SK-N-SH treated with all-trans-retinoic acid at 6 μM for 48 hours (cell line): ENCODE measurements at regions not wholly inside any gene's neighbourhood (a gene's known extent, or its start where the extent isn't known, plus 50 kb on each side); places are given as distances from the start of the nearest gene placed in this dataset.

ENCODE experiments used
- ATAC-seq: fragments of 200-7000 bp; cut with Tn5 transposase; 3 replicates; pipeline ENCODE4 v1.9.1; 2020; ENCODE audit warnings: mild to moderate bottlenecking, moderate library complexity
- ARNTL ChIP-seq: fragments of 450-650 bp; formaldehyde crosslinking; IDR thresholded peaks from 2 replicates; pipeline ENCODE4 v1.5.0; 2020; ENCODE audit warnings: low read depth, mild to moderate bottlenecking, moderate library complexity, borderline replicate concordance
- CREB5 ChIP-seq: fragments of 250-450 bp; sonication (Bioruptor Pico); IDR thresholded peaks from 2 replicates; pipeline ENCODE4 v1.5.1; 2020; ENCODE audit warnings: low read depth, mild to moderate bottlenecking, moderate library complexity
- CSDC2 ChIP-seq: fragments of 250-450 bp; sonication (Bioruptor Pico); IDR thresholded peaks from 2 replicates; pipeline ENCODE4 v1.5.0; 2020; ENCODE audit warnings: mild to moderate bottlenecking, moderate library complexity
- ESRRG ChIP-seq: fragments of 250-450 bp; sonication (Bioruptor Pico); IDR thresholded peaks from 2 replicates; pipeline ENCODE4 v1.6.1; 2021; ENCODE audit warnings: mild to moderate bottlenecking
- GLIS3 ChIP-seq: fragments of 250-450 bp; sonication (Bioruptor Pico); IDR thresholded peaks from 2 replicates; pipeline ENCODE4 v1.5.0; 2020; ENCODE audit warnings: mild to moderate bottlenecking, moderate library complexity
- OSR1 ChIP-seq: fragments of 250-450 bp; sonication (Bioruptor Pico); IDR thresholded peaks from 2 replicates; pipeline ENCODE4 v1.8.0; 2022; ENCODE audit warnings: moderate library complexity, mild to moderate bottlenecking, inconsistent platforms
- PPARA ChIP-seq: fragments of 250-450 bp; sonication (Bioruptor Pico); IDR thresholded peaks from 2 replicates; pipeline ENCODE4 v1.5.0; 2020; ENCODE audit warnings: mild to moderate bottlenecking, borderline replicate concordance
- RARB ChIP-seq: fragments of 250-450 bp; sonication (Bioruptor Pico); IDR thresholded peaks from 2 replicates; pipeline ENCODE4 v1.8.0; 2021; ENCODE audit warnings: mild to moderate bottlenecking, moderate library complexity
- SNAI2 ChIP-seq: fragments of 250-450 bp; sonication (Bioruptor Pico); IDR thresholded peaks from 2 replicates; pipeline ENCODE4 v1.5.0; 2020; ENCODE audit warnings: mild to moderate bottlenecking, moderate library complexity
- TCF4 ChIP-seq: fragments of 250-450 bp; sonication (Bioruptor Pico); IDR thresholded peaks from 2 replicates; pipeline ENCODE4 v1.8.0; 2021; ENCODE audit warnings: mild to moderate bottlenecking, moderate library complexity, borderline replicate concordance
- ZC3H10 ChIP-seq: fragments of 250-450 bp; sonication (Bioruptor Pico); IDR thresholded peaks from 2 replicates; pipeline ENCODE4 v1.5.1; 2021; ENCODE audit warnings: mild to moderate bottlenecking, moderate library complexity
- ZFP30 ChIP-seq: fragments of 450-650 bp; formaldehyde crosslinking; IDR thresholded peaks from 2 replicates; pipeline ENCODE4 v1.5.0; 2022; ENCODE audit warnings: mild to moderate bottlenecking, moderate library complexity
- ZNF70 ChIP-seq: fragments of 450-650 bp; formaldehyde crosslinking; IDR thresholded peaks from 2 replicates; pipeline ENCODE4 v1.5.0; 2020; ENCODE audit warnings: mild to moderate bottlenecking, moderate library complexity
- ZNF8 ChIP-seq: fragments of 450-650 bp; formaldehyde crosslinking; IDR thresholded peaks from 2 replicates; pipeline ENCODE4 v1.5.0; 2020; ENCODE audit warnings: mild to moderate bottlenecking, moderate library complexity
- TF ChIP-seq, protein P1 (sequence below): fragments of 250-450 bp; sonication (Bioruptor Pico); IDR thresholded peaks from 2 replicates; pipeline ENCODE4 v1.5.0; 2020; ENCODE audit warnings: mild to moderate bottlenecking, moderate library complexity
- TF ChIP-seq, protein P2 (sequence below): fragments of 250-450 bp; sonication (Bioruptor Pico); IDR thresholded peaks from 2 replicates; pipeline ENCODE4 v1.5.1; 2021; ENCODE audit warnings: mild to moderate bottlenecking, moderate library complexity
- TF ChIP-seq, protein P3 (sequence below): fragments of 250-450 bp; sonication (Bioruptor Pico); IDR thresholded peaks from 2 replicates; pipeline ENCODE4 v1.8.0; 2020; ENCODE audit warnings: mild to moderate bottlenecking, moderate library complexity, borderline replicate concordance
- TF ChIP-seq, protein P4 (sequence below): fragments of 250-450 bp; sonication (Bioruptor Pico); IDR thresholded peaks from 2 replicates; pipeline ENCODE4 v1.8.0; 2021; ENCODE audit warnings: low read depth, mild to moderate bottlenecking, moderate library complexity, borderline replicate concordance

GRCh38 chr2:8265476-8266226, 416.2 kb upstream of the ID2 start:
- TF ChIP-seq, protein P1, sequence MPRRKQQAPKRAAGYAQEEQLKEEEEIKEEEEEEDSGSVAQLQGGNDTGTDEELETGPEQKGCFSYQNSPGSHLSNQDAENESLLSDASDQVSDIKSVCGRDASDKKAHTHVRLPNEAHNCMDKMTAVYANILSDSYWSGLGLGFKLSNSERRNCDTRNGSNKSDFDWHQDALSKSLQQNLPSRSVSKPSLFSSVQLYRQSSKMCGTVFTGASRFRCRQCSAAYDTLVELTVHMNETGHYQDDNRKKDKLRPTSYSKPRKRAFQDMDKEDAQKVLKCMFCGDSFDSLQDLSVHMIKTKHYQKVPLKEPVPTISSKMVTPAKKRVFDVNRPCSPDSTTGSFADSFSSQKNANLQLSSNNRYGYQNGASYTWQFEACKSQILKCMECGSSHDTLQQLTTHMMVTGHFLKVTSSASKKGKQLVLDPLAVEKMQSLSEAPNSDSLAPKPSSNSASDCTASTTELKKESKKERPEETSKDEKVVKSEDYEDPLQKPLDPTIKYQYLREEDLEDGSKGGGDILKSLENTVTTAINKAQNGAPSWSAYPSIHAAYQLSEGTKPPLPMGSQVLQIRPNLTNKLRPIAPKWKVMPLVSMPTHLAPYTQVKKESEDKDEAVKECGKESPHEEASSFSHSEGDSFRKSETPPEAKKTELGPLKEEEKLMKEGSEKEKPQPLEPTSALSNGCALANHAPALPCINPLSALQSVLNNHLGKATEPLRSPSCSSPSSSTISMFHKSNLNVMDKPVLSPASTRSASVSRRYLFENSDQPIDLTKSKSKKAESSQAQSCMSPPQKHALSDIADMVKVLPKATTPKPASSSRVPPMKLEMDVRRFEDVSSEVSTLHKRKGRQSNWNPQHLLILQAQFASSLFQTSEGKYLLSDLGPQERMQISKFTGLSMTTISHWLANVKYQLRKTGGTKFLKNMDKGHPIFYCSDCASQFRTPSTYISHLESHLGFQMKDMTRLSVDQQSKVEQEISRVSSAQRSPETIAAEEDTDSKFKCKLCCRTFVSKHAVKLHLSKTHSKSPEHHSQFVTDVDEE (CRISPR knock-in tag) = no peak

DNA sequence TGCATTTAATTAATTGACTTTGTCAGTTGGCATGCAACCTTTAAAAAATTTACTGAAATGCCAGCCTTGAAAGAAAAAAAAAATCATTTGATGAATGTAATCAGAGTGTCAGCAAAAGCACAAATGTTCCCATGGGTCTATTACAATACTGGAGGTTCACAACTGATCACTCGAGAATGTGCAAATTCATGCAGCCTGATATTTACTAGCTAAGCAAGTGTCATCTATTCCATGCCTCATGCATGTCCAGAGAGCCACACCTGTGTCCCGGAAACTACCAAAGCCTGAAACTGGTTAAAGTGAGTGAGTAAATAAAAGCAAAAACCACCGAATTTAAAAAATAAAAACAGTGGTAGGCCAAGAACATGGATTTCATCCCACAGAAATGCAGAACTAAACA, 415.3 kb upstream of the ID2 start:
- TF ChIP-seq, protein P2, sequence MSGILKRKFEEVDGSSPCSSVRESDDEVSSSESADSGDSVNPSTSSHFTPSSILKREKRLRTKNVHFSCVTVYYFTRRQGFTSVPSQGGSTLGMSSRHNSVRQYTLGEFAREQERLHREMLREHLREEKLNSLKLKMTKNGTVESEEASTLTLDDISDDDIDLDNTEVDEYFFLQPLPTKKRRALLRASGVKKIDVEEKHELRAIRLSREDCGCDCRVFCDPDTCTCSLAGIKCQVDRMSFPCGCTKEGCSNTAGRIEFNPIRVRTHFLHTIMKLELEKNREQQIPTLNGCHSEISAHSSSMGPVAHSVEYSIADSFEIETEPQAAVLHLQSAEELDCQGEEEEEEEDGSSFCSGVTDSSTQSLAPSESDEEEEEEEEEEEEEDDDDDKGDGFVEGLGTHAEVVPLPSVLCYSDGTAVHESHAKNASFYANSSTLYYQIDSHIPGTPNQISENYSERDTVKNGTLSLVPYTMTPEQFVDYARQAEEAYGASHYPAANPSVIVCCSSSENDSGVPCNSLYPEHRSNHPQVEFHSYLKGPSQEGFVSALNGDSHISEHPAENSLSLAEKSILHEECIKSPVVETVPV (CRISPR knock-in tag) = no peak
- TF ChIP-seq CSDC2 (CRISPR knock-in tag) (no peak), ESRRG (CRISPR knock-in tag) (no peak), CREB5 (CRISPR knock-in tag) (no peak)
- TF ChIP-seq, protein P3, sequence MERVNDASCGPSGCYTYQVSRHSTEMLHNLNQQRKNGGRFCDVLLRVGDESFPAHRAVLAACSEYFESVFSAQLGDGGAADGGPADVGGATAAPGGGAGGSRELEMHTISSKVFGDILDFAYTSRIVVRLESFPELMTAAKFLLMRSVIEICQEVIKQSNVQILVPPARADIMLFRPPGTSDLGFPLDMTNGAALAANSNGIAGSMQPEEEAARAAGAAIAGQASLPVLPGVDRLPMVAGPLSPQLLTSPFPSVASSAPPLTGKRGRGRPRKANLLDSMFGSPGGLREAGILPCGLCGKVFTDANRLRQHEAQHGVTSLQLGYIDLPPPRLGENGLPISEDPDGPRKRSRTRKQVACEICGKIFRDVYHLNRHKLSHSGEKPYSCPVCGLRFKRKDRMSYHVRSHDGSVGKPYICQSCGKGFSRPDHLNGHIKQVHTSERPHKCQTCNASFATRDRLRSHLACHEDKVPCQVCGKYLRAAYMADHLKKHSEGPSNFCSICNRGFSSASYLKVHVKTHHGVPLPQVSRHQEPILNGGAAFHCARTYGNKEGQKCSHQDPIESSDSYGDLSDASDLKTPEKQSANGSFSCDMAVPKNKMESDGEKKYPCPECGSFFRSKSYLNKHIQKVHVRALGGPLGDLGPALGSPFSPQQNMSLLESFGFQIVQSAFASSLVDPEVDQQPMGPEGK (CRISPR knock-in tag) = no peak
- TF ChIP-seq, protein P4, sequence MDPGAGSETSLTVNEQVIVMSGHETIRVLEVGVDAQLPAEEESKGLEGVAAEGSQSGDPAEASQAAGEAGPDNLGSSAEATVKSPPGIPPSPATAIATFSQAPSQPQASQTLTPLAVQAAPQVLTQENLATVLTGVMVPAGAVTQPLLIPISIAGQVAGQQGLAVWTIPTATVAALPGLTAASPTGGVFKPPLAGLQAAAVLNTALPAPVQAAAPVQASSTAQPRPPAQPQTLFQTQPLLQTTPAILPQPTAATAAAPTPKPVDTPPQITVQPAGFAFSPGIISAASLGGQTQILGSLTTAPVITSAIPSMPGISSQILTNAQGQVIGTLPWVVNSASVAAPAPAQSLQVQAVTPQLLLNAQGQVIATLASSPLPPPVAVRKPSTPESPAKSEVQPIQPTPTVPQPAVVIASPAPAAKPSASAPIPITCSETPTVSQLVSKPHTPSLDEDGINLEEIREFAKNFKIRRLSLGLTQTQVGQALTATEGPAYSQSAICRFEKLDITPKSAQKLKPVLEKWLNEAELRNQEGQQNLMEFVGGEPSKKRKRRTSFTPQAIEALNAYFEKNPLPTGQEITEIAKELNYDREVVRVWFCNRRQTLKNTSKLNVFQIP (CRISPR knock-in tag) = no peak

More at GRCh38 chr2:8265476-8266226, 416.2 kb upstream of the ID2 start:
- ATAC-seq = no peak

DNA sequence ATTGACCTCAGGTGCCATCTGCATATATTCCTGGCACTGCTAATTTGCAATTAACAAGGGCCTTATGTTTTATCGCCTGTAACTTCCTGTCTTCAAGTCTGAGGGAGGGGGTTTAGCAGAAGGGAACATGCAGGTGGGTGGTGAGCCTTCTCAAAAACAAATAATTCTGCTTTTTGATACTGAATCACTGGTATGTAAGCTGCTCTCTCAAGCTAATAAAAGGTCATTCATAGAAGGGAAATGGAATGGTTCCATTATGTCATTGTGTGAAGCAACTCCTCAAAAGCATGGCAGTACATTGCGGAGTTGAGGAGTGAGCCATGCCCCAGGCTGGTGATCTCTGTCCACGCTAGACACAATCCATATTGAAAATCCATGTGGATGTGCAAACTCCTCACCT, 414.8 kb upstream of the ID2 start:
- ATAC-seq = no peak
- no peak for TF ChIP-seq ESRRG (CRISPR knock-in tag)
- no peak for TF ChIP-seq GLIS3 (CRISPR knock-in tag)
- no peak for TF ChIP-seq ZFP30 (CRISPR knock-in tag)
- TF ChIP-seq, protein P2 (CRISPR knock-in tag) = no peak
- TF ChIP-seq CREB5 (CRISPR knock-in tag) = no peak
- no peak for TF ChIP-seq PPARA (CRISPR knock-in tag)
- no peak for TF ChIP-seq CSDC2 (CRISPR knock-in tag)
- TF ChIP-seq OSR1 = no peak
- TF ChIP-seq, protein P3 (CRISPR knock-in tag) = no peak
- TF ChIP-seq, protein P4 (CRISPR knock-in tag) = no peak
- TF ChIP-seq TCF4 (CRISPR knock-in tag) = no peak
- no peak for TF ChIP-seq SNAI2 (CRISPR knock-in tag)
- TF ChIP-seq ZNF8 (CRISPR knock-in tag) = no peak
- TF ChIP-seq ZNF70 (CRISPR knock-in tag) = no peak
- TF ChIP-seq ZC3H10 (CRISPR knock-in tag) = no peak
- no peak for TF ChIP-seq ARNTL
- TF ChIP-seq RARB = no peak

More for the DNA sequence above, 415.3 kb upstream of the ID2 start:
- no peak for ATAC-seq
